B cell (primary cell): ENCODE measurements at regions not wholly inside any gene's neighbourhood (a gene's known extent, or its start where the extent isn't known, plus 50 kb on each side); places are given as distances from the start of the nearest gene placed in this dataset.

ENCODE experiments used
- ATAC-seq: fragments of 200-7000 bp; cut with Tn5 transposase; one replicate; pipeline ENCODE4 v1.10.0; 2021; ENCODE audit warnings: low read depth, mild to moderate bottlenecking, moderate number of reproducible peaks, moderate library complexity
- CTCF ChIA-PET: fragments of 350-600 bp; sonication (Branson Sonifier 250); formaldehyde crosslinking; loops from one replicate; lab custom pipeline; 2021; ENCODE audit warnings: antibody characterized with exemption, inconsistent platforms; lab: Charles Lee
- POLR2A ChIA-PET: fragments of 350-600 bp; sonication (Branson Sonifier 250); formaldehyde crosslinking; loops from one replicate; lab custom pipeline; 2021; ENCODE audit warnings: antibody characterized with exemption; lab: Charles Lee
- DNase-seq: peaks from one replicate; pipeline ENCODE4 v3.0.0; 2013
- H2AFZ ChIP-seq: 2 replicates; pipeline ENCODE4 v1.6.1; 2012; ENCODE audit warnings: mild to moderate bottlenecking, low read depth, low read length; ENCODE audit not compliant: insufficient read depth, poor library complexity, severe bottlenecking
- H3K27ac ChIP-seq, 2 donors: 1 replicate in 1 of 2; 2 replicates in 1 of 2; pipeline ENCODE4 v1.5.1; 2012 to 2013; ENCODE audit warnings: low read length in 2 of 2, mild to moderate bottlenecking in 2 of 2, moderate library complexity in 1 of 2
- H3K27me3 ChIP-seq, 4 experiments: fragments of 200-600 bp in 1 of 4; sonication (generic) in 1 of 4; replicated peaks in 1 of 4; 1 replicate in 2 of 4; 2 replicates in 2 of 4; pipeline versions ENCODE4 v1.6.1 to v1.7.0; 2013 to 2016; ENCODE audit warnings: low read length in 3 of 4, mild to moderate bottlenecking in 2 of 4, mixed read lengths in 1 of 4, moderate library complexity in 1 of 4; ENCODE audit not compliant: insufficient read depth in 4 of 4, control insufficient read depth in 3 of 4; ENCODE audit errors: control extremely low read depth in 1 of 4
- H3K36me3 ChIP-seq, 2 experiments: replicated peaks in 1 of 2; 1 replicate in 1 of 2; 2 replicates in 1 of 2; pipeline versions ENCODE4 v1.6.1 to v1.7.1; 2013; ENCODE audit warnings: low read length in 1 of 2; ENCODE audit not compliant: insufficient read depth in 2 of 2, control insufficient read depth in 1 of 2; ENCODE audit errors: control extremely low read depth in 1 of 2, extremely low read depth in 1 of 2
- H3K4me1 ChIP-seq, 2 donors: fragments of 200-600 bp in 1 of 2; sonication (generic) in 1 of 2; 1 replicate in 1 of 2; 2 replicates in 1 of 2; pipeline versions ENCODE4 v1.5.1 to v1.6.1; 2013 to 2017; ENCODE audit warnings: low read length in 2 of 2; ENCODE audit not compliant: control insufficient read depth in 2 of 2, insufficient read depth in 2 of 2
- H3K4me2 ChIP-seq: replicated peaks from 2 replicates; pipeline ENCODE3; 2012; ENCODE audit warnings: mild to moderate bottlenecking, low read depth, low read length; ENCODE audit not compliant: poor library complexity, severe bottlenecking
- H3K4me3 ChIP-seq, 5 experiments: fragments of 200-600 bp in 1 of 5; sonication (generic) in 1 of 5; 1 replicate in 3 of 5; 2 replicates in 2 of 5; pipeline versions ENCODE4 v1.5.1 to v1.7.0; 2011 to 2016; ENCODE audit warnings: low read length in 4 of 5, mild to moderate bottlenecking in 4 of 5, low read depth in 2 of 5, control low read depth in 1 of 5, moderate library complexity in 1 of 5; ENCODE audit not compliant: insufficient read depth in 1 of 5; ENCODE audit errors: control extremely low read depth in 1 of 5, extremely low read depth in 1 of 5
- H3K79me2 ChIP-seq: fragments of 200-600 bp; sonication (generic); one replicate; pipeline ENCODE4 v1.6.0; 2016; ENCODE audit warnings: low read length; ENCODE audit not compliant: control insufficient read depth, insufficient read depth
- H3K9ac ChIP-seq: fragments of 200-600 bp; sonication (generic); 2 replicates; pipeline ENCODE4 v1.6.1; 2017; ENCODE audit warnings: mild to moderate bottlenecking, low read length, moderate library complexity
- H3K9me3 ChIP-seq, 3 donors: one replicate each; pipeline versions ENCODE4 v1.6.1 to v1.7.1; 2013; ENCODE audit warnings: low read length in 2 of 3; ENCODE audit not compliant: control insufficient read depth in 2 of 3, insufficient read depth in 1 of 3; ENCODE audit errors: control extremely low read depth in 1 of 3
- H4K20me1 ChIP-seq: 2 replicates; pipeline ENCODE4 v1.6.0; 2012; ENCODE audit warnings: mild to moderate bottlenecking, low read length; ENCODE audit not compliant: insufficient read depth, control insufficient read depth, poor library complexity, severe bottlenecking
- H3K27ac Mint-ChIP-seq: one replicate; pipeline ENCODE4 v1.8.0; 2021; ENCODE audit warnings: mixed read lengths
- H3K27me3 Mint-ChIP-seq: one replicate; pipeline ENCODE4 v1.8.0; 2021; ENCODE audit warnings: mixed read lengths
- H3K4me1 Mint-ChIP-seq: one replicate; pipeline ENCODE4 v1.8.0; 2021; ENCODE audit warnings: mixed read lengths
- H3K4me3 Mint-ChIP-seq: one replicate; pipeline ENCODE4 v1.8.0; 2021; ENCODE audit warnings: mixed read lengths
- H3K9me3 Mint-ChIP-seq: one replicate; pipeline ENCODE4 v1.8.0; 2022; ENCODE audit warnings: mixed read lengths; ENCODE audit not compliant: insufficient read depth
- EZH2 ChIP-seq: IDR thresholded peaks from 2 replicates; pipeline ENCODE4 v1.6.1; 2012; ENCODE audit warnings: borderline replicate concordance, low read depth, mild to moderate bottlenecking, moderate library complexity, low read length; ENCODE audit not compliant: insufficient read depth, poor library complexity, severe bottlenecking
- WGBS: methylation state at CpG from one replicate; pipeline ENCODE4 v1.1.5; 2013; ENCODE audit warnings: missing lambda C conversion rate; ENCODE audit not compliant: insufficient coverage; 5-methylcytosine and 5-hydroxymethylcytosine counted together
- intact Hi-C: fragments of 100-400 bp; cut with micrococcal nuclease; formaldehyde crosslinking; loops from one replicate; pipeline ENCODE4 v1.10.0; 2022
- TF ChIP-seq, protein P1 (sequence below): fragments of 200-600 bp; IDR thresholded peaks from one replicate; pipeline ENCODE4 v1.8.0; 2022; ENCODE audit warnings: antibody characterized with exemption, mild to moderate bottlenecking

DNA sequence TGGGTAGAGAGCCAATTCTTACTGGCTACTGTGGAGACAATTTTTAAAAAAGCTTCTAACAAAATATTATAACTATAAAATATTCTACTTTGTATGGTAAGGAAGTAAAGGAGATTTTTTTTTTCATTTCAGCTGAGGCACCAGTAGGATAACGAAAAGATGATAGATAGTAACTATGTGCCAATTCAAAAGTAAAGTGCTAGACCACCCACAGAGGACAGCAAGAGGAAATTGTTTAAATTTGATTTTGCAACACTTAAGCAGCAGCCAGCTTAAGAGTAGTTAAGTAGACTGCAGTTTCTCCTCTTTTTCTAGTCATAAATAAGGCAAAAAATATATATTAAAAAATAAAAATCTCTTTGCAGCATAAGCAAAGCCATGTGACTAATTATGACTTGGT is 1539.3 kb upstream of the ACO1 start:
- H3K4me3 Mint-ChIP-seq: no peak overlapping the region
- Histone ChIP-seq H4K20me1 (no peaks in the 10 kb centered on the region), H2AFZ (no peak overlapping the region), H3K4me2 (no peak overlapping the region), H3K27ac (no peak overlapping the region), H3K9ac (no peak overlapping the region), H3K4me3 (no peak overlapping the region), H3K36me3 (no peaks in the 10 kb centered on the region), H3K79me2 (no peaks in the 10 kb centered on the region), H3K4me1 (no peaks in the 10 kb centered on the region), H3K27me3 (no peaks in the 10 kb centered on the region), H3K9me3 (no peaks in the 10 kb centered on the region)
- CTCF ChIA-PET: no interaction called here
- WGBS: no CpG with 5 or more reads among the region's 1 CpG
- H3K27me3 Mint-ChIP-seq: no peaks in the 10 kb centered on the region
- POLR2A ChIA-PET: no interaction called here
- intact Hi-C loops: no loop called here
- DNase-seq (no peak), ATAC-seq (no peak)
- no peak overlapping the region for H3K27ac Mint-ChIP-seq
- no peaks in the 10 kb centered on the region for H3K4me1 Mint-ChIP-seq
- TF ChIP-seq EZH2: no peak
- TF ChIP-seq, protein P1, sequence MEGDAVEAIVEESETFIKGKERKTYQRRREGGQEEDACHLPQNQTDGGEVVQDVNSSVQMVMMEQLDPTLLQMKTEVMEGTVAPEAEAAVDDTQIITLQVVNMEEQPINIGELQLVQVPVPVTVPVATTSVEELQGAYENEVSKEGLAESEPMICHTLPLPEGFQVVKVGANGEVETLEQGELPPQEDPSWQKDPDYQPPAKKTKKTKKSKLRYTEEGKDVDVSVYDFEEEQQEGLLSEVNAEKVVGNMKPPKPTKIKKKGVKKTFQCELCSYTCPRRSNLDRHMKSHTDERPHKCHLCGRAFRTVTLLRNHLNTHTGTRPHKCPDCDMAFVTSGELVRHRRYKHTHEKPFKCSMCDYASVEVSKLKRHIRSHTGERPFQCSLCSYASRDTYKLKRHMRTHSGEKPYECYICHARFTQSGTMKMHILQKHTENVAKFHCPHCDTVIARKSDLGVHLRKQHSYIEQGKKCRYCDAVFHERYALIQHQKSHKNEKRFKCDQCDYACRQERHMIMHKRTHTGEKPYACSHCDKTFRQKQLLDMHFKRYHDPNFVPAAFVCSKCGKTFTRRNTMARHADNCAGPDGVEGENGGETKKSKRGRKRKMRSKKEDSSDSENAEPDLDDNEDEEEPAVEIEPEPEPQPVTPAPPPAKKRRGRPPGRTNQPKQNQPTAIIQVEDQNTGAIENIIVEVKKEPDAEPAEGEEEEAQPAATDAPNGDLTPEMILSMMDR: no peak
- no peaks in the 10 kb centered on the region for H3K9me3 Mint-ChIP-seq

DNA sequence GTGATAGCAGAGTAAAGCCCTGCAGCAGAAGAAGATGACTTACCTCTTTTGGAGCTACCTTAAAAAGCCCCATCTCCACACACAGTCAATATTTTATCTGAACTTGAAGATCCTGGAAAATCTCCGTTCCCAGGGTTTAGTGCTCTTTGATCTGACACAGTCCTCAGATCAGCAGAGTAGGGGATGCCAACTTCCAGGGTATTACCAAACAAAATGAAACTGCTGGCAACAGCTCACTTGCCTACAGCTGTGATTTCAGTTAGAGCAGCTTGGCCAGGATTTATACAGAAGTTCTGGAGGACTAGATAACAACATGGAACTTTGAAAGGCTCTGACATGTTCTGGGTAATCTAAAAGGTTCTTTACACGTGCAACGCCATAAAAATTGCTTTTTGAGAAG is 1537.8 kb upstream of the ACO1 start:
- no peaks in the 10 kb centered on the region for H3K4me1 ChIP-seq
- H3K27me3 ChIP-seq: no peaks in the 10 kb centered on the region
- Mint-ChIP-seq H3K4me3 (no peak overlapping the region), H3K27me3 (no peaks in the 10 kb centered on the region), H3K27ac (no peak overlapping the region), H3K4me1 (no peaks in the 10 kb centered on the region), H3K9me3 (no peaks in the 10 kb centered on the region)
- no peak for ATAC-seq
- WGBS: no CpG with 5 or more reads among the region's 3 CpGs
- no peak overlapping the region for H3K4me2 ChIP-seq
- DNase-seq: no peak
- no peaks in the 10 kb centered on the region for H3K79me2 ChIP-seq
- H3K36me3 ChIP-seq: no peaks in the 10 kb centered on the region
- TF ChIP-seq, protein P1: no peak
- TF ChIP-seq EZH2: no peak
- POLR2A ChIA-PET: no interaction called here
- H2AFZ ChIP-seq: no peak overlapping the region
- no peak overlapping the region for H3K9ac ChIP-seq
- H3K27ac ChIP-seq: no peak overlapping the region
- CTCF ChIA-PET: no interaction called here
- intact Hi-C loops: no loop called here
- H4K20me1 ChIP-seq: no peaks in the 10 kb centered on the region
- no peak overlapping the region for H3K4me3 ChIP-seq
- H3K9me3 ChIP-seq: no peaks in the 10 kb centered on the region
